ENCODE measurements at regions not wholly inside any gene's neighbourhood (a gene's known extent, or its start where the extent isn't known, plus 50 kb on each side); places are given as distances from the start of the nearest gene placed in this dataset.

DNA sequence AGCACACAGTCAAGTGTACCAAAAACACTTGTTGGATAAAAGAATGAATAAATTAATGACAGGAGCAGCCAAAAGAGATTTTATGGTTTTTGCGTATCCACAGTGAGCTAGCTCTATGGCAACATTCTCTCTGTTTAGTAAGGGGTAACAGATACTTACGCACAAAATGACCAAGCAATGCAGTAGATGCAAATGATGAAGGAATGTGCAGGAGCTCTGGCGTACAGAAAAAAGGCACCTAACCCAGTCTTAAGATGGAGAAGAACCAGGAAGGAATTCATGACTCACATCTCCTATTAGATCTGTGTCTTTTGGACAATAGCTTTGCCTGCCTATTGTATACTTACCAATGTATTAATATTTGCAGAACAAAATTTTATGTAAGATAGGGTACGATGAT lies 191.9 kb upstream of the PREP start:
- DNase-seq, result no peak
- Histone ChIP-seq H3K4me3 (no peak overlapping the region), H3K27me3 (ENCODE audit: low read depth) (no peaks in the 10 kb centered on the region), H3K4me1 (peaks cover 20% of the 10 kb centered on the region), H3K27ac (no peak overlapping the region), H3K36me3 (no peaks in the 10 kb centered on the region), H3K9me3 (no peaks in the 10 kb centered on the region)
- TF ChIP-seq CTCF (IDR thresholded peaks at IDR 0.05), result no peak
- no peak for ATAC-seq
- intact Hi-C loops (cut with DNase I), result no loop called here

DNA sequence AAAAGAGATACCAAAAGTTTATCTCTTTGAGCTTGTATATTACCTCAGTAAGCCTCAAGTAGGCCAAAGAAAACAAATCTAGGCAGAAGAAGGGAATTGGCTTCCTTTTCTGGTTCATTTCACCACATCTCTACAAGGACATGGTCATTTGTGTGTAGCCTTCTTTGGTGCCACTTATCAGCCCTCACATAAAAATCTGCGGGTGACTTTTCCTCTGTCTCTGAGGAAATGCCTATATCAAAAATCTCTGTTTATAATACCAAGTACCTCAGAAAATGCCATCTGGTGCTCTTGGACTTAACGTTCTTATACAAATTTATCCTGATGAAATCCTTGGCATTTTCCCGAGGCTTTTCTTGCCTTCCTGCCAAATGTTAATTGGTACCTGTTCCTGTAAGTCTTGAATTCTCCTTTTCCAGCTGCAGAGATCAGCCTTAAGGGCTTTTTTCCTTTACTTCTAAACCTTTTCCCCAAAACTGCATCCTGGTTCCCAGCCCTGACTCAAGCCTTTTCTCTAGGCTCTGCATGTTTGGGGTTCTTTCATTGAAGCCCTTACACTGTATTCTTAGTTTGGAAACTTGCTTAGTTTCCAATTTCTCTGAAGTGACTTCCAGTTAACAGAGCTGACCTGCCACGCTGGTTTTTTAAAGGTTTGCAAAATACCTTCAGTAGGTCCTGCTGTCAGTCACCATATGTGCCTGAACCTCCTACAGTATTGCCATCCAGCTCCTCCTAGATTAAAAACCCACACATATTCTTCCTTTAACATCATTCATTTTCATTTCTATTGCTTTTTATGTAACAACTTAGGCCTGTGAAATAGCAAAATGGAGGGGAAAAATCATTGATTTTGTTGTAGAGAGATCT lies 191.2 kb upstream of the PREP start:
- H3K27ac ChIP-seq, result no peak overlapping the region
- DNase-seq (no peak), ATAC-seq (no peak)
- H3K27me3 ChIP-seq (ENCODE audit: low read depth), result no peaks in the 10 kb centered on the region
- intact Hi-C loops (cut with DNase I), result no loop called here
- H3K36me3 ChIP-seq, result no peaks in the 10 kb centered on the region
- H3K4me1 ChIP-seq, result peaks cover 20% of the 10 kb centered on the region
- H3K9me3 ChIP-seq, result no peaks in the 10 kb centered on the region
- H3K4me3 ChIP-seq, result no peak overlapping the region
- no peak for TF ChIP-seq CTCF (IDR thresholded peaks at IDR 0.05)

DNA sequence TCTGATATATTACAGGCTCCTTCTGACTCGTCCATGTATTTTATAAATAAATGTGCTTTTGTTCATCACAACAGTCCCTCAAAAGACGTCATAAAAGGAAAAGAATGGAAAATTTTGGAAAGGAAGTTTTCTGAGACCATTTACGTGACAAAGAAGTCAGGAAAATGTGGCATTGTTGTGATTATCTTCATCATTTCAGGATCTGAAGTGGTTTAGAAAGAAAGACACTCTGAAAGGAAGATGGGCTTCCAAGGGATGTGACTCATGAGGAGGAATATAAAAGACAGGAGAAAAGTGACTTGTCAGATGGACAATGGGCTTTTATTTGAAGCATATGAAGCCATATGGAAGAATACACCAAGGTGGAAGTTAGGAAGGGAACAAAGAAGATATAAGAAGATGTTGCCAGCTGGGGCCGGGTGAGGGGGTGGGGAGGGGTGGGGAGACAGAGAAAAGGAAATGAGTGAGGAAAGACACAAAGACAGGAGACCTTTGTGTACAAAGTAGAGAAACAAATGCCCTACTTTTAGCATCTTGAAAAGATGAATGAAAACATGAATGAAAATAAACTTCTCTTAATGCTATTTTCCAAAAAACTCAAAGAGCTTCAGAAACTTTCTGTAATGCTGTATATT lies 190.3 kb upstream of the PREP start:
- DNase-seq (no peak), ATAC-seq (no peak)
- Histone ChIP-seq H3K36me3 (no peaks in the 10 kb centered on the region), H3K27me3 (ENCODE audit: low read depth) (no peaks in the 10 kb centered on the region), H3K4me1 (peaks cover 20% of the 10 kb centered on the region), H3K9me3 (no peaks in the 10 kb centered on the region), H3K27ac (no peak overlapping the region), H3K4me3 (no peak overlapping the region)
- intact Hi-C loops (cut with DNase I), result no loop called here
- TF ChIP-seq CTCF (IDR thresholded peaks at IDR 0.05), result no peak

DNA sequence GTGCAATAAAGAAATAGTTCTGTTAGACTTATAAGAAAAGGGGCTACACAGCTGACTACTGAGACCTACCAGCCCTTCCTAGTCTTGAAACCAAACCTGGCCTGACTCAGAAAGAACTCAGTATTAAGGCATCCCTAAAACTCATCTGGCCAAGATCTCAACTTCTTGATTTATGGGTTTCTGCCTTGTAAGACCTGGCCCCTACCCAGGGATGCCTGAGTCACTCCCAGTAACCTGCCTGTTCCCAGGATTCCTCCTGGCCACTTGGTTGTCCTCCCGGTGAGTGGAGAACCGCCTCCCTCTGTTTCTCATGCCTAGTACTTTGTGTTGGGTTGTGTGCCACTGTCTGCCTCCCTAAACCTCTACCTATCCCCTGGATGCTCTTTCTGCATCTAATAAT lies 189.4 kb upstream of the PREP start:
- H3K9me3 ChIP-seq, result no peaks in the 10 kb centered on the region
- no peaks in the 10 kb centered on the region for H3K36me3 ChIP-seq
- H3K27me3 ChIP-seq (ENCODE audit: low read depth), result no peaks in the 10 kb centered on the region
- no peak for ATAC-seq
- H3K4me1 ChIP-seq, result peaks cover 20% of the 10 kb centered on the region
- intact Hi-C loops (cut with DNase I), result no loop called here
- no peak overlapping the region for H3K4me3 ChIP-seq
- H3K27ac ChIP-seq, result no peak overlapping the region
- no peak for DNase-seq
- no peak for TF ChIP-seq CTCF (IDR thresholded peaks at IDR 0.05)

DNA sequence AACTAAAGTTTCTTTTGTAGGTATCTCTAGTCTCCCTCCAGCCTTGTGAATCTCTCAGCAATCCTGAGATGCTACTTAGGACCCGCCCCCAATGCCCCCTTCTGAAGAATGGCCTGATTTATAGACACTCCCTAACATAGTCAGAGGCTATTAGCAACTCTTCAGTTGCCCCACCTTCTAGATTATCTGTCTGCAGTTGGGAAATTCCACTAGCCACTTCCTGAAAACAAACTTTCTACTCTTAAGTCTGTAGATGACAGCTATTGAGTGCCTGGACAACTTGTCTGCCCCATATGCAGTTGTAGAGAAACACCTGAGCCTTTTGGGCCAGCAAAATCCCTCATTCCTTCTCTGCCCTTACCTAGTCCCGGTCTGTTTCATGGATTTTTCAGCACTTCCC lies 188.2 kb upstream of the PREP start:
- TF ChIP-seq CTCF (IDR thresholded peaks at IDR 0.05), result no peak
- no peak overlapping the region for H3K4me3 ChIP-seq
- intact Hi-C loops (cut with DNase I), result no loop called here
- H3K27ac ChIP-seq, result no peak overlapping the region
- H3K4me1 ChIP-seq, result peaks cover 20% of the 10 kb centered on the region
- DNase-seq (no peak), ATAC-seq (peak; percentile 28 to 59)
- no peaks in the 10 kb centered on the region for H3K9me3 ChIP-seq
- no peaks in the 10 kb centered on the region for H3K36me3 ChIP-seq
- H3K27me3 ChIP-seq (ENCODE audit: low read depth), result no peaks in the 10 kb centered on the region

All from lower lobe of right lung (tissue), 2 donors.